Hematopoietic multipotent progenitor cell treated with erythropoietin and hydrocortisone succinate and interleukin-3 and kit ligand, for 4 days (in vitro differentiated cells): ENCODE measurements at regions not wholly inside any gene's neighbourhood (a gene's known extent, or its start where the extent isn't known, plus 50 kb on each side); places are given as distances from the start of the nearest gene placed in this dataset.
"Not testable (repeated sequence)": the region's sequence is repeated elsewhere in the genome, so short reads cannot be mapped to it uniquely, and the experiment has no call there.

Experiments used
- DNase-seq: peaks from one replicate; pipeline ENCODE4 v3.0.0-alpha.2; 2015

DNA sequence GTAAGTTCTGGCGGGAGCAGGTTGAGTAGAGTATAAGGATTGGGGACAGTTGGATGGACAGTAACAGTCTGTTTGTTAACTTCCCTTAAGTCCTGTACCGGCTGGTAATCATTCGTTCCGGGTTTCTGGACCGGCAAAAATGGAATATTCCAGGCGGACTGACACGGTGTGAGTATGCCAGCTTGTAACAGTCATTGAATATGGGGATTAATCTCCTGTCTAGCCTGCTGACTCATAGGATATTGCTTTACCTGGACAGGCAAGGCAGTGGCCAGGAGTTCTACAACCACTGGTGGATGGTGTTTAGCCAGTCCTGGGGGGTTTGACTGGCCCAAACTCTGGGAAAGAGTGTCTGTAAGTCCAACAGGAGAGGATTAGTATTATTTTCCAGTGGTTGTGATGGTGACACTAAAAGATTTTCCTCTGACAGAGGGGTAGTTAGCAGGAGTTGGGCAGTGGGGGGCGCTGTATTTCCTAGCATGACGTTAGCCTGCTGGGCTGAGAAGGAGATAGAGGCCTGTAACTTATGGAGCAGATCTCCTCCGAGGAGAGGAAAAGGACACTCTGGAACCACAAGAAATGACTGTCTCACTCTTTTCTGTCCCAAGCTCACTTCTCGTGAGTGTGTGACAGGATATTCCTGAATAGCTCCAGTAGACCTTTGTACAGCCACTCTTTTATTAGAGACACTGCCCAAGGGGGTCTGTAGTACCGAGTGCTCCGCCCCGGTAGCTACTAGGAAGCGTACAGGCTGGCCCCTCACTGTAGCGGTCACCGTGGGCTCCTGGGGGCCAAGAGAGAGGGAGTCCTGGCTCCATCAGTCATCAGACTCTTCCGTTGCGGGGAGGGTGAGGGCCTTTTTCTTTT, 152.2 kb downstream of the TRIM27 start:
- no peak for DNase-seq

DNA sequence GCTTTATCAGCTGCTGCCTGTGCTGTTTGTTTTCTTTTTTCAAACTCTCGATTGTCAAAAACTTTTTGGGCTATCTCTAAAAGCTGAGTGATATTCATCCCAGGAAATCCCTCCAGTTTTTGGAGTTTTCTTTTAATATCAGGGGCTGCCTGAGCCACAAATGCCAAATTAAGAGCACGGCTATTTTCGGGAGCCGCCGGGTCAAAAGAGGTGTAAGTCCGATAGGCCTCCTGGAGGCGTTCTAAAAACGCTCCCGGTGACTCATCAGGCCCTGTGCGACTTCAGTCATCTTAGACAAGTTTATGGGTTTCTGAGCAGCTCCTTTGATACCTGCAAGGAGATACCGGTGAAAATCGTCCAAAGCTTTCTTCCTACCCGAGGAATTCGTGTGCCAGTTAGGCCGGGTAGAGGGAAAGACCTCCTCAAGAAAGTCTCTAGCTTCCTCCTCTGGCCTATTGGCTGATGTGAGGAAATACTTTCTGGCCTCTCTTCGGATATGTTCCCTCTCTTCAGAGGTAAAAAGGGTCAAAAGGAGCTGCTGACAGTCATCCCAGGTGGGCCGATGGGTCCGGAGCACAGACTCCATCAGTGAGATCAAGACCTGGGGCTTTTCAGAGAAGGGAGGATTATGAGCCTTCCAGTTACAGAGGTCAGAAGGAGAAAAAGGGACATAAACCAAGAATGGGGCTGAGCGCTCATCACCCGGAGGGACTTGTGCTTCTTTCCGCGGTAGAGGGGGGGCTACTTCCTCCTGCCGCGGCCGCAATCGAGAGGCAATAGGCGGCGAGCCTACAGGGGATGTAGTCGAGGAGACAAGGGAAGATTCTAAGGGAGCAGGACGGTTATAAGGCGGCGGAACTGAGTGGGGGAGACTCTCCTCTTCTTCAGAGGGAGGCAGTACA, 151.1 kb downstream of the TRIM27 start:
- DNase-seq: peak; percentile 24

DNA sequence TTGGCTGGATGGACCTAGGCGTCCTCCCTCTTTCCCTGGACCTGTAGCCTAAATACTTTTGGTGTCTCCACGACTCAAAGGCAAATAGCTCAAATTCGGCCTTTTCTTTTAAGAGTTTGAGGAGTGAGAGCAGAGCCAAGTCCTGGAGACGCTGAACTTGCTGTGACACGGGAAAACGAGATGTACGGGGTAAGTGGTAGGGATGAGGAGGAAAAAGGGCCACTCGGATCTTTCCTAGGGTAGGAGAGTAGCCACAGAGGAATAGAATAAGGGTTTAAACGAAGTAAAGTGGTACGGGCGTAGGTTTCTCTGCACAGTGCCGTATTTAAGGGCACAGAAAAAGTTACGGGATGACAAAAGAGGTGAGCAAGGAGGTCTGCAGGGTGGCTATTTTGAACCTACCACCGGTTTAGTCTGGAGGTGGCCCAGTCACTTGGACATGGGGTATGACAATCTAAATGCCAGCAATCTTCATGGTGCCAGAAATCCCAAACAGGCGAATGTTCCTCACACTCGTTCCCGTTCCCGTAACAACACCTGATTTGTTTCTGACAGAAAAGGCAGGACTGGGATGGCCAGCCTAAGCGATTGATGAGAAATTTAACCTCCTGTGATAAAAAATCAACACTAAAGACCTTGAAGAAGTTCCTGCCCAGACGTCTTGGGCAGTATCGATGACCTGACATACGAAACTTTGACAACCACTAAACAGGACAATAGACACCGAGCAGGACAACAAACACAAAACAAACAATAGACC, 149.3 kb downstream of the TRIM27 start:
- no peak for DNase-seq

DNA sequence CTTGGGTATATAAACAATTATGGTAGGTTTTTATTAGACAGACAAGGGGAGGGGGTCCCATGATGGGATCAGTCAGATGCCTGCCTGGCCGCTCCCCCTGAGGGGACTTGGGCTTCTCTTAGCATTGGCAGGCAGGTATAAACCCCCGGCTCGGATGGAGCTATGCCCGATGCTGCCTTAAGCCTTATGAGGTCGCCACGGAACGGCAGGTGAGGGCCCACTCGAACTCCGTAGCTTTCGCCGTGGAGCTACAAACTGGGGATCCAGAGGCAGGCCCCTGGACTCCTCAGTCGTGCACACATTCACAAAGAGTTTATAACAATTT, 148.8 kb downstream of the TRIM27 start:
- no peak for DNase-seq

DNA sequence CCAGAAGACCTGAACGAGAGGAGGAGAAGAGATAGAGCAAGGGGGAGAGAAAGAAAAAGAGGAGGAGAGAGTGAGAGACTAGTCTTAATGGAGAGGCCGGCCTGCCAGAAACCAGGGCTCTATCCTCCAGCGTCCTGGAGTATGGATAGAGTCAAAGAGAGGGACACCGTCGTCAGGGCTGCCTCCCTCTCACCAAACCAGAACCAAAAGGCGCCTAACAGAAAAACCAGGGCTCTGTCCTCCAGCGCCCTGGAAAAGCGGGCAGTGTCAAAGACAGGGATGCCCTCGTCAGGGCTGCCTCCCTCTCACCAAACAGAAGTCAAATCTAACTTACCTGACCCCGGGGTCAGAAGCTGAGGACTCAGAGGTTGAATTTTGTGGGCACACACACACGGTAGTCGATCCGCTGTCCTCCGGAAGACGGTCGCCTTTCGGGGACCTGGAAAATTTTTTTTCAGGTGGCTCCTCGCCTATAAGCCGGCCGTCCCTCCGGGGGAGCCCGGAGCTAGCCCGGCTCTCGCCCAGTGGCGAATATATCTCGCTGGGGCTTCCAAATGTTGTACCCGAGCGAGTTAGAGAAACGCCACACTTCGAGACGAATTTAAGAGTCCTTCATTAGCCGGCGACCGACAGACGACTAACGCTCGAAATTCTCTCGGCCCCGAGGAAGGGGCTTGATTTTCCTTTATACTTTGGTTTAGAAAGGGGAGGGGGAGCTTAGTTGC, 148.2 kb downstream of the TRIM27 start:
- no peak for DNase-seq

DNA sequence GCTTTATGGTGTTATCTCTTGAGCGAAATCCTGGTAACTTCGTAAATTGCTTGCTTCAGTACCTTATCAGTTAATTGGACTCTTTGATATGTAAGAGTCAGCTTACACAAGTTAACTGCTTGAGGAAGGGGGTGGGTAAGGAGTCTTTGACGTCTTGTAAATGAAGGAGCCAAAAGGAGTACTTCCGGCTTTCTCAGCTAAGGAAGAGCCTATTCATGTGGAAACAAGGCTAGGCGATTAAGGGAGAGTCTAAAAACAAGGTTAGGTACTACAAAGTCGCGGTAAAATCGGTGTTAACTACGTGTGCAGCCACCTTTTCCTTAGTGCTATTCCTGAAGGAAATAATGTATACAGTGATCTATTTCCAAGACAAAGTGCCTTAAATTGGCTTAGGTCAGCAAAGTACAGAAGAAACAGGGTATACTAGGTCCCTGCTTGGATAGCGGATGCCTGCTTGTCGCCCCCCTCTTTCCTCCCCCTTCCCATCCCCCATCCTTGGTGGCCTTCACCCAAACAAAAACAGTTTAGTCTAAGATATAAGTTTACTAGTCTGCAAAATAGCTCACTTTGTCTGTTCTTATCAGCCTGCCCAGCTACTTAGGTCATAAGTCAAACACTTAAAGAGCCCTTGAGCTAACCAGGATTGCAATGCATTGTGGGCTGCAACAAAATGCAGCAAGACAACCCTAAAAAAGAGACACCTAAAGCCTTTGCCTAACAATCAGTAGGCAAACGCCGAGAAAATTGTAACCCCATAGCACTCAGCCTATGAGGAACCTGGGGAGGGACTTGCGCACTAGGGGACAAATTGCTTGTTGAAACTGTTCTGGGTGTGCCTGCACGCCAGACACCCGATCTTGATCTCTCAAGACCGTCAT, 147.3 kb downstream of the TRIM27 start:
- no peak for DNase-seq

DNA sequence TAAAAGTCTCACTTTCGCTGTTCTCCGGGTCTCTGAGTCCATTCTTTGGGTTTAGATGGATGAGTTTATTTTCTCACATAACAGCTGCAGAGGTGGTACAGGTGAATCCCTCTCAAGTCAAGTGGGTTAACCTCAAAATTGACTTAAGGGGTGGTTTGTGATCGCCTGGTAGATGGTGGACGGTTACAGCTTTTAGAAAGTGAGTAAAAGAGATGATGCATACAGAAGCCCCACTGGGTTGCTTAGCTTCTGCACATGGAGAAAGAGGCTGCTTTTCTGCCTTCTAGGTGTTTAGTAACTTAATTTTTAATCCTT, 146.7 kb downstream of the TRIM27 start:
- no peak for DNase-seq

DNA sequence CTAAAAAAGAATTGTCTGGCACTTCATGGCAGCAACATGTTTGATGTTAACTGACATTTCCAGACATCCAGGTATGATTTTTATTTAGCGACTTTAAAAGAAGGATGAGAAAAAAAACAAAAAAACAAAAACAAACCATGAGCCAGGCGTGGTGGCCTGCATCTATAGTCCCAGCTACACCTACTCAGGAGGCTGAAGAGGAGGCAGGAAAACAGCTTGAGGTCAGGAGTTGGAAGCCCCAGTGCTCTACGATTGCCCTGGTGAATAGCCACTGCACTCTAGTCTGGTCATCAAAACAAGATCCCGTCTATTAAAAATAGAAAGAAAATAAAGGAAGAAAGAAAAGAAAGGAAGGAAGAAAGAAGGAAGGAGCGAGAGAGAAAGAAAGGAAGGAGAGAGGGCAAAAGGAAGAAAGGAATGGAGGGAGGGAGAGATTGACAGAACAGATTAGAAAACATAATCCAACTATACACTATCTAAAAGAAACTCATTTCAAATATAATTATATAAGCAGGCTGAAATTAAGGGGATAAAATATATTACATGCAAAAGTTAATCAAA, 141.6 kb downstream of the TRIM27 start:
- no peak for DNase-seq

DNA sequence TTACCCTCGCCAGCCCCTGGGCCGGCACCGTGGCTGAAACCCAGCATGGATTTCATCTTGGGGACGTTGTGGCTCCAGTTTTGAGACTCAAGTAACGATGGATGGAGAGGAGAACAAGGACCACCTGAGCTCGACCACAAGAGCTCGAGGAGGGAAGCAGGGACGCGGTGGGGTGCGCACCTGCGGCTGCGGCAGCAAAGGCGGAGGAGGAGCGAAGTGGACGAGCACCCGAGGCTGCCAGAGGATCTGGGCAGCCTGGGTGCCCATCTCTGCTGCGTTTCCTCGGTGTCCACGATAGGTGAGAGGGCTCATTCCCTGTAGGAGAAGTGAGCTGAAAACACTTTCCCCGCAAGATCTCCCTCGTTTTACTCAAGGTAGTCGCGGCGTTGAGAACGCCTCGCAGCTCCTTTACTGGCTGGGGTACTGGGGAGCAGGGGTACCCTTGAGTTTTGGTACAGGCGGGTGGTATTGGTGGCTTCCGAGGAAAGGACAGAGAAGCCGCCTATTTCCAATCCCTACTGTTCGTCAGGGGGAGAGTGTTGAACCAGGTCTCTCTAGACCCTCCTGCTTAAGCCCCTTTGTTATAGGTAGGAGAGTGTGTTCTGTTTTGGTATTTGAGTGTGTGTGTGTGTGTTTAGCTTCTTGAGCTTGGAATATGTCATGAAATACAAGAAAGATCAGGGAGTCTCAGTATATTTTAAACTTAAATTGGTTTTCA, 137.7 kb downstream of the TRIM27 start:
- DNase-seq: no peak

DNA sequence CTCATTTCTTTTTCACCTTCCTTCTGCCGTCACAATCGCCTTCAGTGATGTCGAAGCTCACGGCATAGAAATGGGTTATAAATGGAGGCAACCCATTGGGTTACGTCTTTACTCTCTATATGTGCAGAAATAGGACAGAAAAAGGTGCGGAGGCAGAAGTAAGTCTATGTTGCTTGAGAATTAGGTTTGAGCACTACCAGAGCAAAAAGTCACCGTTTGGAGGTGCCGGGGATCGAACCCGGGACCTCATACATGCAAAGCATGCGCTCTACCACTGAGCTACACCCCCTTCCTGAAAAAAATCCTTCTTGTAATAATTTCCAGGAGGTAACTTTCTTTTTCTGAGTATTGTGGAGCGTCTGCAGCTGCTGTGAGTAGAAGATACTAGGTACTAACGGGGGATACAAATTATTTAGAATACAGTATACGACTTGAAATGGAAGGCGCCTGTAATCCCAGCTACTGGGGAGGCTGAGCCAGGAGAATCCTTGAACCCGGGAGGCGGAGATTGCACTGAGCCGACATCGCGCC, 134.2 kb downstream of the TRIM27 start:
- DNase-seq: peak; percentile 86

DNA sequence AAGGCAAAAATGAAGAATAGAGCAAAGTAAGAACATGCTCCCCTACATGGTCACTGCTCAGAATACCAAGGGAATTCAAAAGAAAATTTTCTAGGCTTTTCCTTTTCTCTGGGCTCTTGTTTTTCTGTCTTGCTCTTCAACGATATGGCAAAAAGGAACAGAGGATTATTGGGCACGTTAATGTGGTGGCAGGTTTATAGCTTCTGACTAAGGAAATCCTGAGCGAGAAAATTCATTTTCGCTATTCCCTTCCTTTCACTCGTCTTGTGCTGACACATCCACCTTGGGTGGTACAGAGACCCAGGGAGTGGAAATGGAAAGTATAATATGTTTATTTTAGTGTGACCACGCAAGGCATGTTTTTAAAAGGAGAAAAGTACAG, 132.8 kb downstream of the TRIM27 start:
- no peak for DNase-seq

DNA sequence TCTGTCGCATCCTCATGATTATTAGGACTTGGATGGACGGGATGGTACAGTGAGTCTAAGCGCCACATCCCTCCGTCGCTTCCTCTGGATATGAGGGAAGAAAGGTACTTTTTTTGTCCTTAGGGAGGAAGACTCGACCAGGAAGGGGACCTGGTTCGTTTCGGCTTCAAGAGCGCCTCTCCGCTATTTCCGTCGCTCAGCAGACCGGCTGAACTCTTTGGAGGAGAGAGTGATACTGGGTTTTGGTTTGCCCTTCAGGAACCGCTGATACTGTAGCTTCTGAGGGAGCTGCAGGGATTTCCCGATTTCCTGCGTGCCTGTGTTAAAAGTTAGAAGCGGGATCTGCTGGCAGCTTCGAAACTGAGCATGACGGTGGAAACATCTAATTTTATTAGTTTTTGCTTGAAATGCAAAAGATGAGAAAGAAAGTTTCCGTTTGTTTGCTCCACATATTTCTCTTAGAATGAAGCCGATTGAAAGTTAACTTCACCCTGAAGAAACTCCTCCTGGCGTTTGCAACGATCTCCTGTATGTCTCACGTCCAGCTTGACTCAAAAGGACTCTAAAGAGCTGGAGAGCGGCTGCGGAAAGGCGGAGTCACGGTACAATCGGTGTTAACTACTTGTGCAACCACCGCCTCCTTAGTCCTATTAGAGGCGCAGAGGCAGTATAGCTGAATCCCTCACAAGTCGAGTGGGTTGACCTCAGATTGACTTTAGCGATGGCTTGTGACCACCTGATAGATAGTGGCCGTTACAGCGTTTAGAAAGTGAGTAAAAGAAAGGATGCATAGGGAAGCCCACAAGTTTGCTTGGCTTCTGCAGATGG, 129.4 kb downstream of the TRIM27 start:
- peak; percentile 62 for DNase-seq

DNA sequence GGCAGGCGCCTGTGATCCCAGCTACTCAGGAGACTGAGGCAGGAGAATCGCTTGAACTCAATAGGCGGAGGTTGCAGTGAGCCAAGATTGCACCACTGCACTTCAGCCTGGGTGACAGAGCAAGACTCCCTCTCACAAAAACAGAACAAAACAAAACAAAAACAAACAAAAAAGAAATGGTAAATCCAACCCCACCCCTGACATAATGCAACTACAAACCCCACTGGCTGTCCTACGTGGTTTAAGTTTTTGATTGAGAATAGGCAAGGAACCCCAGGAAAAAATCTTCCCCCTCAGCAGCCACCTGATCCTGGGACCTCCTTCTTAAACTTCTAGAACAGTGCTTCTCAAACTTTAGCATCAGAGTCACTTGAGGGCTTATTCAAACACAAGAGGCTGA, 123.1 kb downstream of the TRIM27 start:
- not testable (repeated sequence) for DNase-seq

DNA sequence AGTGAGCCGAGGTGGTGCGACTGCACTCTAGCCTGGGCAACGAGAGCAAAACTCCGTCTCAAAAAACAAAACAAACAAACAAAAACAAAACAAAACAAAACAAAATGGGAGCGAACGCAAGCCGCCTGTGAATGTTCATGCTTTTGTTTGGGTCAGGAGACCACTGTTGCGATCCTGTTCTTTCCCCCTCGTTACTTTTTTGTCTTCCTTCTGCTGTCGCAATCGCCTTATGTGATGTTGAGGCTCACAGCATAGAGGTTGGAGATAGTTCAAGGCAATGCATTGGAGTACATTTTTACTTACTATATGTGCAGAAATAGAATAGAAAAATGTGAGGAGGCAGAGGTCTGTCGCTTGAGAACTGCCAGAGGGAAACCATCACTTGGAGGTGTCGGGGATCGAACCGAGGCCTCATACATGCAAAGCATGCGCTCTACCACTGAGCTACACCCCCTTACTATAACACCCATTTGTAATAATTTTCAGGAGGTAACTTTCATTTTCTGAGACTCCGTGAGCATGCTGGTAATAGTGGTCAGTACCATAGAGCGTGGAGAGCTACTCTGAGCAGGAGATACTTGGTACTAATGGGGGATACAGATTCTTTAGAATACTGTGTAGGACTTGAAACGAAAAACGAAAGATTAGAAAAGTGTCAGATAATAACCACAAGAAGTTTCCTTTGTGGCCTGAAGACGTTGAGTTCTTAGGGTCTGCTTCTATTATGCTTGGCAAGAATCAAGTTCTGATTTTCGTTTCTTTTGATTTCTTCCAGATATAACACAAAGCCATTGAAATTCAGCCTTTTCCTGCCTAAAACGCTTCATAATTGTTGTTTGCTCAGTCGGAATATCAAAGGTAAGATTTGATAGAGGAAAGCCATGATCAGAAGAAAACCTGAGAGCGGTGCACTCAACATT, 121.1 kb downstream of the TRIM27 start:
- peak; percentile 72 for DNase-seq

DNA sequence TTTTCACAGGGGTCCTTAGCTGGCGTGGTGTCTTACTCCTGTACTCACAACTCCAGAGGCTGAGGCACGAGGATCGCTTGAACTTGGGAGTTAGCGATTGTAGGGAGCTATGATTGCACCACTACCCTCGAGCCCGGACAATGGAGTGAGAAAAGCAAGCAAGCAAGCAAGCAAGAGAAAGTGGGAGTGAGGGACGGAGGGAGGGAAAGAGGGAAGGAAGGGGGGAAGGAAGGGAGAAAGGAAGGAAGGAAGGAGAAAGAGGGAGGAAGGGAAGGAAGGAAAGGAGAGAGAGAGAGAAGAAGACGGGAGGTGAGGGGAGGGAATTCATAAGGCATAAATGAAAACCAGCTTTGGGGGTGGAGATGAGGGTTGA, 120.5 kb downstream of the TRIM27 start:
- no peak for DNase-seq

DNA sequence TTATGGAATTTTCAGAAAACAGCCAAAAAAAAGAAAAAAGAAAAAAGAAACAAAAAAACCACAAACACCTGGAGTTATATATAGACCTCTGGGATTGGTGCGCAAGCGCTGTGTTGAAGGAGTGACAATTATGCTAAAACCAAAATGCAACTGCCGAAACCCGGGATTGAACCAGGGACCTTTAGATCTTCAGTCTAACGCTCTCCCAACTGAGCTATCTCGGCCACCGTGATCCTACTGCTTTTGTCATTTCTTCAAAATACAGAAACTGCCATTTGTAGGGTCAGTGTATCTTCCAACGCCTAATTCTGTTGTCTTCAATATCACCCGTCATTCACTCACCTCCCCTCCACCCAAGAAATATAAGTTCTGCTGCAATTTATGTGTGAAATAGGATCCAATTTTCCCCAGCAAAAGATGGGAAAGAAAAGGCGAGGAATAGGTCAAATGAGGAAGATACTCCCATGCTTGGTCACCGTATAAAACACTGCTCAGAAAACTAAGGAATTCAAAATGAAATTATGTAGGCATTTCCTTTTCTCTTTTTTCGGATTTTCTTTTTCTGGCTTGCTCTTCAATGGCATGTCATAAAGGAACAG, 116.0 kb downstream of the TRIM27 start:
- DNase-seq: peak; percentile 85

DNA sequence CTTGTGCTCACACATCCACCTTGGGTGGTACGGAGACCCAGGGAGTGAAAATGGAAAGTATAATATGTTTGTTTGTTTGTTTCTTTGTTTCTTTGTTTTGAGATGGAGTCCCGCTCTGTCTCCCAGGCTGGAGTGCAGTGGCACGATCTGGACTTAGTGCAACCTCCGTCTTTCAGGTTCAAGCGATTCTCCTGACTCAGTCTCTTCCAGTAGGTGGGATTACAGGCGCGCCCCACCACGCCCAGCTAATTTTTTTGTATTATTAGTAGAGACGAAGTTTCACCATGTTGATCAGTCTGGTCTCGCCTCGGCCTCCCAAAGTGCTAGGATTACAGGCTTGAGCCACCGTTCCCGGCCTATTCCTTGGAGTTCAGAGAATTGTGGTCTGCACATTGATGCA, 115.4 kb downstream of the TRIM27 start:
- no peak for DNase-seq
